Heart left ventricle (tissue), 16 donors: ENCODE measurements at regions not wholly inside any gene's neighbourhood (a gene's known extent, or its start where the extent isn't known, plus 50 kb on each side); places are given as distances from the start of the nearest gene placed in this dataset.

Experiments
- ATAC-seq, 4 donors: fragments of 200-7000 bp; cut with Tn5 transposase; one replicate each; pipeline ENCODE4 v1.9.1; 2020 to 2022; ENCODE audit warnings: moderate library complexity in 4 of 4, mild to moderate bottlenecking in 3 of 4, moderate number of reproducible peaks in 1 of 4
- DNase-seq, 5 donors: peaks; one replicate each; pipeline ENCODE4 v3.0.0-alpha.2; 2020
- H3K27ac ChIP-seq, 12 donors: fragments of 200-600 bp; sonication (generic) in 4 of 12; one replicate each; pipeline versions ENCODE4 v1.5.0 to v1.8.0; 2016 to 2022; ENCODE audit warnings: mild to moderate bottlenecking in 2 of 12
- H3K27me3 ChIP-seq, 9 donors: fragments of 200-600 bp; sonication (generic) in 2 of 9; one replicate each; pipeline versions ENCODE4 v1.5.1 to v1.8.0; 2016 to 2022; ENCODE audit warnings: mild to moderate bottlenecking in 3 of 9
- H3K36me3 ChIP-seq, 9 donors: fragments of 200-600 bp; sonication (generic) in 2 of 9; one replicate each; pipeline versions ENCODE4 v1.5.0 to v1.8.0; 2018 to 2022; ENCODE audit warnings: mild to moderate bottlenecking in 2 of 9
- H3K4me1 ChIP-seq, 12 donors: fragments of 200-600 bp; sonication (generic) in 4 of 12; one replicate each; pipeline versions ENCODE4 v1.5.0 to v1.8.0; 2016 to 2022; ENCODE audit warnings: mild to moderate bottlenecking in 3 of 12
- H3K4me3 ChIP-seq, 12 donors: fragments of 200-600 bp; sonication (generic) in 4 of 12; one replicate each; pipeline versions ENCODE4 v1.5.0 to v1.8.0; 2017 to 2022; ENCODE audit warnings: mild to moderate bottlenecking in 9 of 12, moderate library complexity in 4 of 12
- H3K9me3 ChIP-seq, 12 donors: fragments of 200-600 bp; sonication (generic) in 4 of 12; one replicate each; pipeline versions ENCODE4 v1.5.0 to v1.8.0; 2016 to 2022; ENCODE audit warnings: mild to moderate bottlenecking in 1 of 12
- POLR2A ChIP-seq, 2 donors: fragments of 450-650 bp; IDR thresholded peaks; one replicate each; pipeline ENCODE4 v1.6.1; 2017; ENCODE audit warnings: antibody characterized with exemption in 2 of 2, mild to moderate bottlenecking in 2 of 2, moderate library complexity in 2 of 2
- WGBS, 4 donors: extraction: QIAGEN DNeasy Blood & Tissue Kit in 2 of 4; methylation state at CpG; one replicate each; pipeline versions ENCODE4 v1.1.5 to v1.1.7; 2013 to 2018; 5-methylcytosine and 5-hydroxymethylcytosine counted together
- intact Hi-C, 10 donors: fragments of 100-400 bp; cut with DNase I; formaldehyde crosslinking; loops; one replicate each; pipeline versions ENCODE4 v1.11.1 to v1.14.2; 2022
- TF ChIP-seq, protein P1 (sequence below), 12 donors: fragments of 200-600 bp; sonication (generic) in 4 of 12; IDR thresholded peaks; one replicate each; pipeline versions ENCODE4 v1.5.0 to v1.8.0; 2018 to 2022; ENCODE audit warnings: antibody characterized with exemption in 12 of 12, mild to moderate bottlenecking in 5 of 12
- donor health status: ischemic (EF 13 %, LVEDD 7.1; RV severe dilation, severe dysfunction).
- donor health status: healthy with polysubstance abuse.
- donor health status: DM: no; HTN: yes; CAD: no.
- donor health status: DM: no; HTN: no; CAD: no.
- donor health status: ischemic (EF 25% LVEDD 6.9; RV normal size, moderate dysfunction).
- donor health status: ischemic (EF 25% LVEDD 5.7; RV mildly dilated, moderate dysfunction).
- donor health status: healthy.
- donor health status: DM: yes; HTN: yes; CAD: no.
- donor health status: ischemic (EF 35%, LVEDD 5.7; RV mildly dilated, moderate dysfunction).
- donor health status: nonischemic (EF 11% LVEDD 7.7; RV severe dilation, severe dysfunction).
- donor health status: DM: yes; HTN: yes; CAD: no.
- donor health status: PGD.
- donor health status: ischemic (EF 29% LVEDD 5.4; RV normal size, mild dysfunction).
- donor health status: nonischemic (EF 23%, LVEDD 6.1; RV moderate dilation, normal function).

DNA sequence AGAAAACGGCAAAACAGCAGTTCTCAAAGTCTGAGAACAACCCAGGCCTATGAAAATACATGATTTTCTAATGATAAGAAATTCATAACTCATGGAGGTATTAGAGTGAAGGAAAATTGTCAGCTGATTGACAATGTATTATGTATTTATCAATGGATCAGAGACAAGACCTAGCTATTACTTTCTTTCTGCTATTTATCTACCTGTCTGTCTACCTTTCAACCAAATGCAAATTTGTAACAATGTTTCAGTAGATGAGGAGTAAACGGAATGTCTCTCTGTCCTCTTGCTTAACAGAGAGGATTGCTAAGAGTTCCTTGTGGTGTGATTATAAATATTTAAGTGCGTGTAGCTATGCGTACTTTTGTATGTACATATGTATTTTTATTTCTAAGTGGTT, 568.7 kb upstream of the RGS18 start:
- no peak overlapping the region for H3K27ac ChIP-seq
- DNase-seq (no peak), ATAC-seq (no peak)
- no peaks in the 10 kb centered on the region for H3K4me1 ChIP-seq
- no peak overlapping the region for H3K4me3 ChIP-seq
- H3K27me3 ChIP-seq = no peaks in the 10 kb centered on the region
- TF ChIP-seq, protein P1, sequence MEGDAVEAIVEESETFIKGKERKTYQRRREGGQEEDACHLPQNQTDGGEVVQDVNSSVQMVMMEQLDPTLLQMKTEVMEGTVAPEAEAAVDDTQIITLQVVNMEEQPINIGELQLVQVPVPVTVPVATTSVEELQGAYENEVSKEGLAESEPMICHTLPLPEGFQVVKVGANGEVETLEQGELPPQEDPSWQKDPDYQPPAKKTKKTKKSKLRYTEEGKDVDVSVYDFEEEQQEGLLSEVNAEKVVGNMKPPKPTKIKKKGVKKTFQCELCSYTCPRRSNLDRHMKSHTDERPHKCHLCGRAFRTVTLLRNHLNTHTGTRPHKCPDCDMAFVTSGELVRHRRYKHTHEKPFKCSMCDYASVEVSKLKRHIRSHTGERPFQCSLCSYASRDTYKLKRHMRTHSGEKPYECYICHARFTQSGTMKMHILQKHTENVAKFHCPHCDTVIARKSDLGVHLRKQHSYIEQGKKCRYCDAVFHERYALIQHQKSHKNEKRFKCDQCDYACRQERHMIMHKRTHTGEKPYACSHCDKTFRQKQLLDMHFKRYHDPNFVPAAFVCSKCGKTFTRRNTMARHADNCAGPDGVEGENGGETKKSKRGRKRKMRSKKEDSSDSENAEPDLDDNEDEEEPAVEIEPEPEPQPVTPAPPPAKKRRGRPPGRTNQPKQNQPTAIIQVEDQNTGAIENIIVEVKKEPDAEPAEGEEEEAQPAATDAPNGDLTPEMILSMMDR (IDR thresholded peaks at IDR 0.05) = no peak
- no peak for TF ChIP-seq POLR2A (IDR thresholded peaks at IDR 0.05)
- no peaks in the 10 kb centered on the region for H3K9me3 ChIP-seq
- WGBS, 4 donors = 92 to 95% (median 93%) methylated on average over 4 of the region's 4 CpGs
- no peaks in the 10 kb centered on the region for H3K36me3 ChIP-seq
- intact Hi-C loops = no loop called here

GRCh38 chr1:191590578-191590977, 567.7 kb upstream of the RGS18 start:
- H3K4me1 ChIP-seq = no peaks in the 10 kb centered on the region
- no peak overlapping the region for H3K4me3 ChIP-seq
- no peaks in the 10 kb centered on the region for H3K36me3 ChIP-seq
- intact Hi-C loops = no loop called here
- H3K27ac ChIP-seq = no peak overlapping the region
- TF ChIP-seq, protein P1 (IDR thresholded peaks at IDR 0.05) = no peak
- TF ChIP-seq POLR2A (IDR thresholded peaks at IDR 0.05) = no peak
- 48 to 66% (median 54%) methylated on average over 3 of the region's 3 CpGs for WGBS, 4 donors
- H3K9me3 ChIP-seq = no peaks in the 10 kb centered on the region
- DNase-seq = no peak
- H3K27me3 ChIP-seq = no peaks in the 10 kb centered on the region
- no peak for ATAC-seq

- intact Hi-C loops = no loop called here
- H3K27me3 ChIP-seq = no peaks in the 10 kb centered on the region
- TF ChIP-seq, protein P1 (IDR thresholded peaks at IDR 0.05) = no peak
- no peak for TF ChIP-seq POLR2A (IDR thresholded peaks at IDR 0.05)
- no peak for ATAC-seq
- DNase-seq = no peak
- WGBS, 4 donors = 94 to 97% (median 95%) methylated on average over 1 of the region's 1 CpG
- no peaks in the 10 kb centered on the region for H3K9me3 ChIP-seq
- H3K4me1 ChIP-seq = no peaks in the 10 kb centered on the region
- H3K4me3 ChIP-seq = no peak overlapping the region
- no peak overlapping the region for H3K27ac ChIP-seq
- no peaks in the 10 kb centered on the region for H3K36me3 ChIP-seq
Measured at GRCh38 chr1:191592039-191592438, 566.2 kb upstream of the RGS18 start.

GRCh38 chr1:191592907-191593306, 565.4 kb upstream of the RGS18 start:
- no peak for TF ChIP-seq POLR2A (IDR thresholded peaks at IDR 0.05)
- TF ChIP-seq, protein P1 (IDR thresholded peaks at IDR 0.05) = no peak
- Histone ChIP-seq H3K4me1 (no peaks in the 10 kb centered on the region), H3K36me3 (no peaks in the 10 kb centered on the region), H3K27me3 (no peaks in the 10 kb centered on the region), H3K27ac (no peak overlapping the region), H3K9me3 (no peaks in the 10 kb centered on the region), H3K4me3 (no peak overlapping the region)
- WGBS, 4 donors = 52 to 67% (median 55%) methylated on average over 2 of the region's 2 CpGs
- DNase-seq (no peak), ATAC-seq (no peak)
- intact Hi-C loops = no loop called here
